A549 (cell line): ENCODE measurements at regions not wholly inside any gene's neighbourhood (a gene's known extent, or its start where the extent isn't known, plus 50 kb on each side); places are given as distances from the start of the nearest gene placed in this dataset.

Source experiments
- BHLHE40 ChIP-seq: IDR thresholded peaks from 2 replicates; pipeline ENCODE4 v1.6.1; 2012; ENCODE audit warnings: low read depth, low read length, inconsistent platforms
- ESRRA ChIP-seq: fragments of 150-350 bp; IDR thresholded peaks from 2 replicates; pipeline ENCODE4 v1.6.1; 2014; ENCODE audit warnings: mild to moderate bottlenecking, low read length, borderline replicate concordance
- JUN ChIP-seq, 2 experiments: fragments of >200 bp; sonication (Bioruptor Twin); formaldehyde crosslinking; IDR thresholded peaks; 2 replicates in 1 of 2; 3 replicates in 1 of 2; pipeline ENCODE4 v1.6.1; 2016 to 2017
- MYC ChIP-seq: IDR thresholded peaks from 2 replicates; pipeline ENCODE4 v1.6.1; 2012; ENCODE audit warnings: mild to moderate bottlenecking, inconsistent platforms, low read length, improper control_type of control experiment, borderline replicate concordance
- RFX5 ChIP-seq: fragments of 450-650 bp; IDR thresholded peaks from 2 replicates; pipeline ENCODE4 v1.7.1; 2014; ENCODE audit warnings: antibody characterized with exemption, mild to moderate bottlenecking, moderate library complexity
- SMC3 ChIP-seq: fragments of >200 bp; sonication (Bioruptor Twin); formaldehyde crosslinking; IDR thresholded peaks from 3 replicates; pipeline ENCODE4 v1.6.1; 2018; ENCODE audit warnings: inconsistent platforms
- TP53 ChIP-seq: fragments of 250-450 bp; sonication (Bioruptor Pico); IDR thresholded peaks from 2 replicates; pipeline ENCODE4 v1.5.0; 2021; ENCODE audit warnings: mild to moderate bottlenecking, moderate library complexity
- TF ChIP-seq, protein P1 (sequence below): IDR thresholded peaks from 2 replicates; pipeline ENCODE4 v1.6.1; 2012
- TF ChIP-seq, protein P2 (sequence below): fragments of >200 bp; sonication (Bioruptor Twin); formaldehyde crosslinking; IDR thresholded peaks from 3 replicates; pipeline ENCODE4 v1.5.1; 2016
- TF ChIP-seq, protein P3 (sequence below): IDR thresholded peaks from 2 replicates; pipeline ENCODE4 v1.6.1; 2012
- TF ChIP-seq, protein P4 (sequence below): fragments of 200-600 bp; sonication (generic); IDR thresholded peaks from 2 replicates; pipeline ENCODE4 v1.6.1; 2016; ENCODE audit warnings: antibody characterized with exemption, mild to moderate bottlenecking, moderate library complexity
- TF ChIP-seq, protein P5 (sequence below): fragments of 450-650 bp; IDR thresholded peaks from 2 replicates; pipeline ENCODE4 v1.6.1; 2014; ENCODE audit warnings: antibody characterized with exemption
- TF ChIP-seq, protein P6 (sequence below): fragments of >200 bp; sonication (Bioruptor Twin); formaldehyde crosslinking; IDR thresholded peaks from 3 replicates; pipeline ENCODE4 v1.6.1; 2016

DNA sequence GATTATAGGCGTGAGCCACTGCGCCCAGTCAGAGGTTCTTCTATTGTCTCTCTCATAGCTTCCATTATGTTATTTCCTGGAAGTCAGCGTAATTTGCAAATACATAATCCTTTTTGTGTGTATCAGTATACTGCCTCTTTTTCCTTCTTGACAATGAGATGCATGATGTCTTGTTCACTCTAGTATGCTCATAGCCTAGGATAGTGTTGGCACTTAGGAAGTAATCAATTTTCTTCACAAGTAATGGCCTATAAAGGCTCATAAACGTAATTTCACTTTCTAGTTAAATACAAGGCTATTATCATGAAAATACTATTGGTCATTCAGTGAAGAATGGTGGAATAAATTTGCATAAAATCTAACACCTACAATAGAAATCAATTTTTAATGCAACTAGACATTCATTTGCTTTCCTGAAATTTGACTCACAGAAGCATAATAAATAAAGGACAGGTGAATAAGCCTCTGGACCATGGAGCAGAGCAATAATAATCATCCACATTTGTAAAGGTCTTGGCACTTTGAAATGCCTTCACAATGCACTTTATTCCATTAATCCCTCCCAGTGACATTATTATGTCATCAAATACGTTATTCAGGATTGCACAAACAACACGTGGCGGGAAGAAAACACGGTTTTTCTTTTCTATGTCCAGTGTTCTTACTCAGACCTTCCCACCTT lies 366.9 kb upstream of the BTBD3 start:
- TF ChIP-seq, protein P1, sequence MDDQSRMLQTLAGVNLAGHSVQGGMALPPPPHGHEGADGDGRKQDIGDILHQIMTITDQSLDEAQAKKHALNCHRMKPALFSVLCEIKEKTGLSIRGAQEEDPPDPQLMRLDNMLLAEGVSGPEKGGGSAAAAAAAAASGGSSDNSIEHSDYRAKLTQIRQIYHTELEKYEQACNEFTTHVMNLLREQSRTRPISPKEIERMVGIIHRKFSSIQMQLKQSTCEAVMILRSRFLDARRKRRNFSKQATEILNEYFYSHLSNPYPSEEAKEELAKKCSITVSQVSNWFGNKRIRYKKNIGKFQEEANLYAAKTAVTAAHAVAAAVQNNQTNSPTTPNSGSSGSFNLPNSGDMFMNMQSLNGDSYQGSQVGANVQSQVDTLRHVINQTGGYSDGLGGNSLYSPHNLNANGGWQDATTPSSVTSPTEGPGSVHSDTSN: no peak
- TF ChIP-seq, protein P2, sequence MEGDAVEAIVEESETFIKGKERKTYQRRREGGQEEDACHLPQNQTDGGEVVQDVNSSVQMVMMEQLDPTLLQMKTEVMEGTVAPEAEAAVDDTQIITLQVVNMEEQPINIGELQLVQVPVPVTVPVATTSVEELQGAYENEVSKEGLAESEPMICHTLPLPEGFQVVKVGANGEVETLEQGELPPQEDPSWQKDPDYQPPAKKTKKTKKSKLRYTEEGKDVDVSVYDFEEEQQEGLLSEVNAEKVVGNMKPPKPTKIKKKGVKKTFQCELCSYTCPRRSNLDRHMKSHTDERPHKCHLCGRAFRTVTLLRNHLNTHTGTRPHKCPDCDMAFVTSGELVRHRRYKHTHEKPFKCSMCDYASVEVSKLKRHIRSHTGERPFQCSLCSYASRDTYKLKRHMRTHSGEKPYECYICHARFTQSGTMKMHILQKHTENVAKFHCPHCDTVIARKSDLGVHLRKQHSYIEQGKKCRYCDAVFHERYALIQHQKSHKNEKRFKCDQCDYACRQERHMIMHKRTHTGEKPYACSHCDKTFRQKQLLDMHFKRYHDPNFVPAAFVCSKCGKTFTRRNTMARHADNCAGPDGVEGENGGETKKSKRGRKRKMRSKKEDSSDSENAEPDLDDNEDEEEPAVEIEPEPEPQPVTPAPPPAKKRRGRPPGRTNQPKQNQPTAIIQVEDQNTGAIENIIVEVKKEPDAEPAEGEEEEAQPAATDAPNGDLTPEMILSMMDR: no peak
- TF ChIP-seq, protein P3, sequence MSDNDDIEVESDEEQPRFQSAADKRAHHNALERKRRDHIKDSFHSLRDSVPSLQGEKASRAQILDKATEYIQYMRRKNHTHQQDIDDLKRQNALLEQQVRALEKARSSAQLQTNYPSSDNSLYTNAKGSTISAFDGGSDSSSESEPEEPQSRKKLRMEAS: no peak
- TF ChIP-seq RFX5: no peak
- TF ChIP-seq, protein P4, sequence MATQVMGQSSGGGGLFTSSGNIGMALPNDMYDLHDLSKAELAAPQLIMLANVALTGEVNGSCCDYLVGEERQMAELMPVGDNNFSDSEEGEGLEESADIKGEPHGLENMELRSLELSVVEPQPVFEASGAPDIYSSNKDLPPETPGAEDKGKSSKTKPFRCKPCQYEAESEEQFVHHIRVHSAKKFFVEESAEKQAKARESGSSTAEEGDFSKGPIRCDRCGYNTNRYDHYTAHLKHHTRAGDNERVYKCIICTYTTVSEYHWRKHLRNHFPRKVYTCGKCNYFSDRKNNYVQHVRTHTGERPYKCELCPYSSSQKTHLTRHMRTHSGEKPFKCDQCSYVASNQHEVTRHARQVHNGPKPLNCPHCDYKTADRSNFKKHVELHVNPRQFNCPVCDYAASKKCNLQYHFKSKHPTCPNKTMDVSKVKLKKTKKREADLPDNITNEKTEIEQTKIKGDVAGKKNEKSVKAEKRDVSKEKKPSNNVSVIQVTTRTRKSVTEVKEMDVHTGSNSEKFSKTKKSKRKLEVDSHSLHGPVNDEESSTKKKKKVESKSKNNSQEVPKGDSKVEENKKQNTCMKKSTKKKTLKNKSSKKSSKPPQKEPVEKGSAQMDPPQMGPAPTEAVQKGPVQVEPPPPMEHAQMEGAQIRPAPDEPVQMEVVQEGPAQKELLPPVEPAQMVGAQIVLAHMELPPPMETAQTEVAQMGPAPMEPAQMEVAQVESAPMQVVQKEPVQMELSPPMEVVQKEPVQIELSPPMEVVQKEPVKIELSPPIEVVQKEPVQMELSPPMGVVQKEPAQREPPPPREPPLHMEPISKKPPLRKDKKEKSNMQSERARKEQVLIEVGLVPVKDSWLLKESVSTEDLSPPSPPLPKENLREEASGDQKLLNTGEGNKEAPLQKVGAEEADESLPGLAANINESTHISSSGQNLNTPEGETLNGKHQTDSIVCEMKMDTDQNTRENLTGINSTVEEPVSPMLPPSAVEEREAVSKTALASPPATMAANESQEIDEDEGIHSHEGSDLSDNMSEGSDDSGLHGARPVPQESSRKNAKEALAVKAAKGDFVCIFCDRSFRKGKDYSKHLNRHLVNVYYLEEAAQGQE: no peak
- no peak for TF ChIP-seq ESRRA
- TF ChIP-seq, protein P5, sequence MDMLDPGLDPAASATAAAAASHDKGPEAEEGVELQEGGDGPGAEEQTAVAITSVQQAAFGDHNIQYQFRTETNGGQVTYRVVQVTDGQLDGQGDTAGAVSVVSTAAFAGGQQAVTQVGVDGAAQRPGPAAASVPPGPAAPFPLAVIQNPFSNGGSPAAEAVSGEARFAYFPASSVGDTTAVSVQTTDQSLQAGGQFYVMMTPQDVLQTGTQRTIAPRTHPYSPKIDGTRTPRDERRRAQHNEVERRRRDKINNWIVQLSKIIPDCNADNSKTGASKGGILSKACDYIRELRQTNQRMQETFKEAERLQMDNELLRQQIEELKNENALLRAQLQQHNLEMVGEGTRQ: no peak
- TF ChIP-seq, protein P6, sequence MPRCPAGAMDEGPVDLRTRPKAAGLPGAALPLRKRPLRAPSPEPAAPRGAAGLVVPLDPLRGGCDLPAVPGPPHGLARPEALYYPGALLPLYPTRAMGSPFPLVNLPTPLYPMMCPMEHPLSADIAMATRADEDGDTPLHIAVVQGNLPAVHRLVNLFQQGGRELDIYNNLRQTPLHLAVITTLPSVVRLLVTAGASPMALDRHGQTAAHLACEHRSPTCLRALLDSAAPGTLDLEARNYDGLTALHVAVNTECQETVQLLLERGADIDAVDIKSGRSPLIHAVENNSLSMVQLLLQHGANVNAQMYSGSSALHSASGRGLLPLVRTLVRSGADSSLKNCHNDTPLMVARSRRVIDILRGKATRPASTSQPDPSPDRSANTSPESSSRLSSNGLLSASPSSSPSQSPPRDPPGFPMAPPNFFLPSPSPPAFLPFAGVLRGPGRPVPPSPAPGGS: no peak
- TF ChIP-seq JUN (IDR thresholded peaks at IDR 0.05): no peak
- TF ChIP-seq SMC3: no peak
- TF ChIP-seq BHLHE40: no peak
- no peak for TF ChIP-seq TP53 (CRISPR knock-in tag)
- TF ChIP-seq MYC: no peak
